ENCODE measurements at regions not wholly inside any gene's neighbourhood (a gene's known extent, or its start where the extent isn't known, plus 50 kb on each side); places are given as distances from the start of the nearest gene placed in this dataset.

GRCh38 chr6:114541794-114542193 lies 199.0 kb upstream of the HS3ST5 start:
- POLR2A ChIA-PET: no interaction called here
- Mint-ChIP-seq H3K9me3 (peaks cover 0 to 12% (median 5%) of the 10 kb centered on the region in 9 donors), H3K36me3 (no peaks in the 10 kb centered on the region), H3K27ac (no peak overlapping the region), H3K4me3 (no peak overlapping the region), H3K27me3 (no peaks in the 10 kb centered on the region), H3K4me1 (no peaks in the 10 kb centered on the region)
- ATAC-seq: no peak
- DNase-seq: no peak

- H3K4me3 Mint-ChIP-seq: no peak overlapping the region
- no peak overlapping the region for H3K27ac Mint-ChIP-seq
- ATAC-seq: no peak
- H3K36me3 Mint-ChIP-seq: no peaks in the 10 kb centered on the region
- no peaks in the 10 kb centered on the region for H3K4me1 Mint-ChIP-seq
- no peak for DNase-seq
- peaks cover 0 to 10% (median 1%) of the 10 kb centered on the region in 9 donors for H3K9me3 Mint-ChIP-seq
- POLR2A ChIA-PET: no interaction called here
- H3K27me3 Mint-ChIP-seq: no peaks in the 10 kb centered on the region
Observed at GRCh38 chr6:114537977-114538376, 195.2 kb upstream of the HS3ST5 start.

DNA sequence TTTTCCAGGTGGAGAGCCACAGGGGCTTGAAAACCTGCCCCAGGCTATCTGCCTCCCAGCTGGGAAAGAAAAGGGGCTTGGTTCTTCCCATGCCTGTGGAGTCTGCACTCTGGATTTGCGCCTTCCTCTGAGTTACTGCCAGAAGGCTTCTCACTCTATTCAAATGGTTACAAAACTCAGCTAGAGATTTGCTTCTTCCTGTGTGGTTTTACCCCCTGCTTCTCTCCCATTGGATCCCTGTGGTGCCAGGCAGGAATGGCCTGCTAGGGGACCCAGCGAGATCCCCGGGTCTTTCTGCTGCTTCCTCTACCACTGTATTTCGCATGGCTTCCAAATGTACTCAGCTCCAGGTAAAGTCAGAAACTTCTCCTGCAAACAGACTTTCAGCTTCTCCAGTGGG lies 192.0 kb upstream of the HS3ST5 start:
- Mint-ChIP-seq H3K27ac (no peak overlapping the region), H3K36me3 (no peaks in the 10 kb centered on the region), H3K9me3 (peaks cover 0 to 14% (median 3%) of the 10 kb centered on the region in 9 donors), H3K4me1 (no peaks in the 10 kb centered on the region), H3K27me3 (no peaks in the 10 kb centered on the region), H3K4me3 (no peak overlapping the region)
- ATAC-seq (no peak), DNase-seq (no peak)
- POLR2A ChIA-PET: no interaction called here

DNA sequence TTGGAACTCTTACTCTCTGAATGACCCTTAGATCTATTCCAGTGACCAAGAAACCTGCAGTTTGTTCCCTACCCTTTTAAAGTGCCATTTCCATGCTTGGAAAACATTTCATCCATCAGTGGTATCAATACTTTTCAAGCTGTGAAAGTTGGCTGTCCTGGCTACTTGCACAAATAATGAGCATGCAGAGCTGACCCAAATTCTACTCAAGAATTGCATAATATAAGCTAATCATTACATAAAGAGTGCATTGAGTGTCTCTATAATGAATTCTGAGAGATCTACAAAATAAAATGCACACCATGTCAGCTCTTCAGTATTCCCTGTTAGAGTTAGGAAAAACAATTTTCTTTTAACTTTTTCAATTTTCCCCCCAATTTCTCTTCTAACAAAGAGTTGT lies 181.3 kb upstream of the HS3ST5 start:
- DNase-seq (no peak), ATAC-seq (no peak)
- H3K27me3 Mint-ChIP-seq: no peaks in the 10 kb centered on the region
- H3K36me3 Mint-ChIP-seq: no peaks in the 10 kb centered on the region
- H3K4me3 Mint-ChIP-seq: no peak overlapping the region
- H3K4me1 Mint-ChIP-seq: peaks cover 0 to 1% (median 0%) of the 10 kb centered on the region in 4 donors
- H3K9me3 Mint-ChIP-seq: peaks cover 0 to 5% (median 0%) of the 10 kb centered on the region in 9 donors
- POLR2A ChIA-PET: no interaction called here
- no peak overlapping the region for H3K27ac Mint-ChIP-seq

- no peak for ATAC-seq
- POLR2A ChIA-PET: no interaction called here
- Mint-ChIP-seq H3K4me3 (no peak overlapping the region), H3K36me3 (no peaks in the 10 kb centered on the region), H3K27ac (no peak overlapping the region), H3K9me3 (peaks cover 0 to 5% (median 0%) of the 10 kb centered on the region in 9 donors), H3K27me3 (no peaks in the 10 kb centered on the region), H3K4me1 (peaks cover 0 to 1% (median 0%) of the 10 kb centered on the region in 4 donors)
- no peak for DNase-seq
Observed at GRCh38 chr6:114523508-114523907, 180.7 kb upstream of the HS3ST5 start.

GRCh38 chr6:114521926-114522325 lies 179.1 kb upstream of the HS3ST5 start:
- H3K36me3 Mint-ChIP-seq: no peaks in the 10 kb centered on the region
- no peak for ATAC-seq
- peaks cover 0 to 1% (median 0%) of the 10 kb centered on the region in 4 donors for H3K4me1 Mint-ChIP-seq
- no peaks in the 10 kb centered on the region for H3K27me3 Mint-ChIP-seq
- H3K27ac Mint-ChIP-seq: no peak overlapping the region
- no peak overlapping the region for H3K4me3 Mint-ChIP-seq
- POLR2A ChIA-PET: no interaction called here
- DNase-seq: no peak
- H3K9me3 Mint-ChIP-seq: peaks cover 0 to 14% (median 0%) of the 10 kb centered on the region in 9 donors

- H3K9me3 Mint-ChIP-seq: peaks cover 0 to 16% (median 0%) of the 10 kb centered on the region in 9 donors
- no peaks in the 10 kb centered on the region for H3K36me3 Mint-ChIP-seq
- DNase-seq: no peak
- peaks cover 0 to 1% (median 0%) of the 10 kb centered on the region in 4 donors for H3K4me1 Mint-ChIP-seq
- no peak overlapping the region for H3K4me3 Mint-ChIP-seq
- H3K27me3 Mint-ChIP-seq: no peaks in the 10 kb centered on the region
- POLR2A ChIA-PET: no interaction called here
- no peak for ATAC-seq
- H3K27ac Mint-ChIP-seq: no peak overlapping the region
Observed at GRCh38 chr6:114520976-114521375, 178.2 kb upstream of the HS3ST5 start.

GRCh38 chr6:114514170-114514569 lies 171.3 kb upstream of the HS3ST5 start:
- H3K9me3 Mint-ChIP-seq: peaks cover 0 to 23% (median 2%) of the 10 kb centered on the region in 9 donors
- POLR2A ChIA-PET: no interaction called here
- no peaks in the 10 kb centered on the region for H3K4me1 Mint-ChIP-seq
- DNase-seq (no peak), ATAC-seq (no peak)
- no peaks in the 10 kb centered on the region for H3K36me3 Mint-ChIP-seq
- H3K27ac Mint-ChIP-seq: no peak overlapping the region
- no peak overlapping the region for H3K4me3 Mint-ChIP-seq
- no peaks in the 10 kb centered on the region for H3K27me3 Mint-ChIP-seq

DNA sequence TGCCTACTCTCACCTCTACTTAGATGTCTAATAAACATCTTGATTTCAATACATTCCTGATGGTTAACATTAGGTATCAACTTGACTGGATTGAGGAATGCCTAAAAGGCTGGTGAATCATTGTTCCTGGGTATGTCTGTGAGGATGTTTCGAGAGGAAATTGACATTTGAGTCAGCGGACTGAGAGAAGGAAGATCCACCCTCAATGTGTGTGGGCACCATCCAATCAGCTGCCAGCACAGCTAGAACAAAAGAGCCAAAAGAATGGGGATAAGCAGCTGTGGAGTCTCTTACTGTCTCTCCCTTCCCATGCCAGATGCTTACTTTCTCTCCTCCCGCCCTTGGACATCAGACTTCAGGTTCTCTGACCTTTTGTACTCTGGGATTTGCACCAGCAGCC lies 128.6 kb upstream of the HS3ST5 start:
- H3K36me3 Mint-ChIP-seq: no peaks in the 10 kb centered on the region
- no peak for ATAC-seq
- no peaks in the 10 kb centered on the region for H3K4me1 Mint-ChIP-seq

DNA sequence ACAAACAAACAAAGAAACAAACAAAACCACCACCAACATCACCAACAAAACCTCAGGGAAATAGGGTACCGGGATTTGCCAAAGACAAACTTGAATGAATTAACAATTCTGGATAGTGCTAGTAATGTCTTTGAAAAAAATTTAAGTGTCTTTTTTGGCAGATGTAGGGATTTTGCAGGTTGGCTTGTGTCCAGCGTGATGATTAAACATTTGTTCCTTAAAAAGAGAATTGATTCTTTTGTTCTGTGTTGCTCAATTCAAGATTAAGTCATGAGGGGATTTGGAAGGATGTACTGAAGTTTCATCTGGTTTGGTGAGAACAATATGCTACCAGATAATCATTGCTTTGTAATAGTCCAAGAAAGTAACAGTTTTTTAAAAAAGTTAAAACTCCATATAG lies 125.1 kb upstream of the HS3ST5 start:
- Mint-ChIP-seq H3K9me3 (peaks cover 0 to 9% (median 2%) of the 10 kb centered on the region in 9 donors), H3K36me3 (no peaks in the 10 kb centered on the region), H3K4me1 (no peaks in the 10 kb centered on the region), H3K4me3 (no peak overlapping the region), H3K27ac (no peak overlapping the region), H3K27me3 (no peaks in the 10 kb centered on the region)
- ATAC-seq: no peak
- DNase-seq: no peak
- POLR2A ChIA-PET: no interaction called here

More for the DNA sequence above, 128.6 kb upstream of the HS3ST5 start:
- POLR2A ChIA-PET: no interaction called here
- Mint-ChIP-seq H3K27me3 (no peaks in the 10 kb centered on the region), H3K27ac (no peak overlapping the region), H3K9me3 (peaks cover 0 to 9% (median 0%) of the 10 kb centered on the region in 9 donors), H3K4me3 (no peak overlapping the region)
- DNase-seq: no peak

GRCh38 chr6:114465511-114465910 lies 122.7 kb upstream of the HS3ST5 start:
- H3K27me3 Mint-ChIP-seq: no peaks in the 10 kb centered on the region
- no peak for DNase-seq
- peaks cover 0 to 6% (median 0%) of the 10 kb centered on the region in 9 donors for H3K9me3 Mint-ChIP-seq
- POLR2A ChIA-PET: no interaction called here
- no peaks in the 10 kb centered on the region for H3K4me1 Mint-ChIP-seq
- no peak overlapping the region for H3K27ac Mint-ChIP-seq
- no peaks in the 10 kb centered on the region for H3K36me3 Mint-ChIP-seq
- no peak overlapping the region for H3K4me3 Mint-ChIP-seq
- ATAC-seq: no peak

DNA sequence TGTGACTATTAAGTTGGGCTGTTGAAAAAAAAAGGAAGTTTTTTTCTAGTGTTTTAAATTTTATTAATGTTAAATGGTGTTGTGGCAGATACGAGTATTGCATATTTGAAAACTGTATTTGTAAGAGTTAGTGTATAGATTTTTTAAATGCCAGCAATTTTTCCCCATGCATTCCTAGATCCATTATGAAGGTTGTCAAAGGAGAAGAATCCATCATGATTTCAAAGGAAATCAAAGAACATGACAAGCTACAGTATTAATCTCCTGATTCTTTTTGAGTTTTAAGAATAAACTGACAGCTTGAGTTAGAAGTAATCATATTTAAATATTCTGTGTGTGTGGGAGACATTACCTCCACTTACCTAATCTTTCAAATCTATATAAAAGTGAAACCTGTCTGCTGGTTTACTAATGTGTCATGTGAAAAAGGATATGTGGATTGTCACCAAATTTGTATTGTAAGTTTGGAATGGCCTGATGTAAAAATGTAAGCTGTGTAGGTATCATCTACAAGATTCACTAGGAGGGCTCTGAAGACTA lies 111.0 kb upstream of the HS3ST5 start:
- Mint-ChIP-seq H3K4me3 (no peak overlapping the region), H3K27me3 (no peaks in the 10 kb centered on the region), H3K36me3 (no peaks in the 10 kb centered on the region), H3K27ac (no peak overlapping the region), H3K4me1 (no peaks in the 10 kb centered on the region), H3K9me3 (peaks cover 0 to 2% (median 0%) of the 10 kb centered on the region in 9 donors)
- ATAC-seq (no peak), DNase-seq (no peak)
- POLR2A ChIA-PET: no interaction called here

GRCh38 chr6:114452785-114453401 lies 110.1 kb upstream of the HS3ST5 start:
- Mint-ChIP-seq H3K4me3 (no peak overlapping the region), H3K9me3 (peaks cover 0 to 2% (median 0%) of the 10 kb centered on the region in 9 donors), H3K4me1 (no peaks in the 10 kb centered on the region), H3K27ac (no peak overlapping the region), H3K27me3 (no peaks in the 10 kb centered on the region), H3K36me3 (no peaks in the 10 kb centered on the region)
- POLR2A ChIA-PET: no interaction called here
- ATAC-seq (no peak), DNase-seq (no peak)

- H3K27ac Mint-ChIP-seq: no peak overlapping the region
- no peaks in the 10 kb centered on the region for H3K4me1 Mint-ChIP-seq
- POLR2A ChIA-PET: no interaction called here
- no peak overlapping the region for H3K4me3 Mint-ChIP-seq
- no peak for ATAC-seq
- DNase-seq: no peak
- H3K36me3 Mint-ChIP-seq: no peaks in the 10 kb centered on the region
- no peaks in the 10 kb centered on the region for H3K27me3 Mint-ChIP-seq
- peaks cover 0 to 2% (median 0%) of the 10 kb centered on the region in 9 donors for H3K9me3 Mint-ChIP-seq
Observed at GRCh38 chr6:114450631-114451030, 107.8 kb upstream of the HS3ST5 start.
